ENCODE measurements at regions not wholly inside any gene's neighbourhood (a gene's known extent, or its start where the extent isn't known, plus 50 kb on each side); places are given as distances from the start of the nearest gene placed in this dataset.
"Not testable (repeated sequence)": the region's sequence is repeated elsewhere in the genome, so short reads cannot be mapped to it uniquely, and the experiment has no call there.

- H3K36me3 ChIP-seq (ENCODE audit: control insufficient read depth, insufficient read depth, low read length), result no peaks in the 10 kb centered on the region
- no TSS peak for BruUV-seq (replicated peaks)
- H3K27ac Mint-ChIP-seq (ENCODE audit: unreplicated experiment), result no peak overlapping the region
- TF ChIP-seq CTCF (IDR thresholded peaks at IDR 0.05; ENCODE audit: insufficient read depth in 1 of 2, low read depth in 1 of 2, low read length in 1 of 2, severe bottlenecking in 1 of 2, unreplicated experiment in 1 of 2), result no peak
- no peaks in the 10 kb centered on the region for H3K9me3 Mint-ChIP-seq (ENCODE audit: unreplicated experiment)
- intact Hi-C loops (cut with micrococcal nuclease; ENCODE audit: unreplicated experiment), result no loop called here
- no peaks in the 10 kb centered on the region for H3K27me3 Mint-ChIP-seq (ENCODE audit: insufficient read depth, unreplicated experiment)
- H3K4me3 Mint-ChIP-seq (ENCODE audit: unreplicated experiment), result no peak overlapping the region
- CTCF ChIA-PET, result no interaction called here
- no peaks in the 10 kb centered on the region for H3K36me3 Mint-ChIP-seq (ENCODE audit: insufficient read depth, unreplicated experiment)
- H3K9me3 ChIP-seq, result no peaks in the 10 kb centered on the region
- DNase-seq, result no peak
- no peaks in the 10 kb centered on the region for H3K4me1 Mint-ChIP-seq (ENCODE audit: low read depth, unreplicated experiment)
- H3K4me1 ChIP-seq, result no peaks in the 10 kb centered on the region
- POLR2A ChIA-PET, result no interaction called here
- no peaks in the 10 kb centered on the region for H3K27me3 ChIP-seq (replicated peaks; ENCODE audit: control insufficient read depth, insufficient read depth, low read length)
- no peak overlapping the region for H3K4me3 ChIP-seq (ENCODE audit: low read depth, low read length)
Measured at GRCh38 chr1:118811156-118811555, 177.0 kb downstream of the TBX15 start.

- POLR2A ChIA-PET, result no interaction called here
- no peaks in the 10 kb centered on the region for H3K4me1 ChIP-seq
- no peak overlapping the region for H3K4me3 Mint-ChIP-seq (ENCODE audit: unreplicated experiment)
- no peaks in the 10 kb centered on the region for H3K9me3 ChIP-seq
- H3K36me3 ChIP-seq (ENCODE audit: control insufficient read depth, insufficient read depth, low read length), result no peaks in the 10 kb centered on the region
- H3K27me3 Mint-ChIP-seq (ENCODE audit: insufficient read depth, unreplicated experiment), result no peaks in the 10 kb centered on the region
- no peak for TF ChIP-seq CTCF (IDR thresholded peaks at IDR 0.05; ENCODE audit: insufficient read depth in 1 of 2, low read depth in 1 of 2, low read length in 1 of 2, severe bottlenecking in 1 of 2, unreplicated experiment in 1 of 2)
- H3K9me3 Mint-ChIP-seq (ENCODE audit: unreplicated experiment), result no peaks in the 10 kb centered on the region
- H3K27ac Mint-ChIP-seq (ENCODE audit: unreplicated experiment), result no peak overlapping the region
- intact Hi-C loops (cut with micrococcal nuclease; ENCODE audit: unreplicated experiment), result no loop called here
- H3K4me3 ChIP-seq (ENCODE audit: low read depth, low read length), result no peak overlapping the region
- H3K4me1 Mint-ChIP-seq (ENCODE audit: low read depth, unreplicated experiment), result no peaks in the 10 kb centered on the region
- H3K27me3 ChIP-seq (replicated peaks; ENCODE audit: control insufficient read depth, insufficient read depth, low read length), result no peaks in the 10 kb centered on the region
- no peaks in the 10 kb centered on the region for H3K36me3 Mint-ChIP-seq (ENCODE audit: insufficient read depth, unreplicated experiment)
- no peak for DNase-seq
- CTCF ChIA-PET, result interaction anchor here (0.6 kb wide), 1 partner anchor 199 kb away, joined by 5 read pairs; no protein-coding TSS in a partner anchor
- no TSS peak for BruUV-seq (replicated peaks)
Measured at GRCh38 chr1:118809586-118809985, 178.6 kb downstream of the TBX15 start.

GRCh38 chr1:118803128-118803527, 185.0 kb downstream of the TBX15 start:
- H3K4me3 ChIP-seq (ENCODE audit: low read depth, low read length); H3K9me3 ChIP-seq; H3K27ac Mint-ChIP-seq (ENCODE audit: unreplicated experiment); H3K36me3 Mint-ChIP-seq (ENCODE audit: insufficient read depth, unreplicated experiment); H3K27me3 Mint-ChIP-seq (ENCODE audit: insufficient read depth, unreplicated experiment); H3K4me3 Mint-ChIP-seq (ENCODE audit: unreplicated experiment); DNase-seq; intact Hi-C loops (cut with micrococcal nuclease; ENCODE audit: unreplicated experiment); H3K27me3 ChIP-seq (replicated peaks; ENCODE audit: control insufficient read depth, insufficient read depth, low read length); CTCF ChIA-PET; H3K4me1 Mint-ChIP-seq (ENCODE audit: low read depth, unreplicated experiment); H3K36me3 ChIP-seq (ENCODE audit: control insufficient read depth, insufficient read depth, low read length); POLR2A ChIA-PET; BruUV-seq (replicated peaks); H3K4me1 ChIP-seq; H3K9me3 Mint-ChIP-seq (ENCODE audit: unreplicated experiment): not testable (repeated sequence)

- no peak for DNase-seq
- H3K4me3 Mint-ChIP-seq (ENCODE audit: unreplicated experiment), result no peak overlapping the region
- no peak overlapping the region for H3K27ac Mint-ChIP-seq (ENCODE audit: unreplicated experiment)
- intact Hi-C loops (cut with micrococcal nuclease; ENCODE audit: unreplicated experiment), result no loop called here
- H3K4me3 ChIP-seq (ENCODE audit: low read depth, low read length), result no peak overlapping the region
- H3K36me3 ChIP-seq (ENCODE audit: control insufficient read depth, insufficient read depth, low read length), result no peaks in the 10 kb centered on the region
- ChIA-PET CTCF (no interaction called here), POLR2A (no interaction called here)
- H3K27me3 ChIP-seq (replicated peaks; ENCODE audit: control insufficient read depth, insufficient read depth, low read length), result no peaks in the 10 kb centered on the region; the same call in 1 of the 2 replicates
- no peaks in the 10 kb centered on the region for H3K9me3 ChIP-seq
- peaks cover 3% of the 10 kb centered on the region for H3K27me3 Mint-ChIP-seq (ENCODE audit: insufficient read depth, unreplicated experiment)
- no TSS peak for BruUV-seq (replicated peaks)
- H3K9me3 Mint-ChIP-seq (ENCODE audit: unreplicated experiment), result no peaks in the 10 kb centered on the region
- no peaks in the 10 kb centered on the region for H3K4me1 Mint-ChIP-seq (ENCODE audit: low read depth, unreplicated experiment)
- no peaks in the 10 kb centered on the region for H3K36me3 Mint-ChIP-seq (ENCODE audit: insufficient read depth, unreplicated experiment)
- TF ChIP-seq CTCF (IDR thresholded peaks at IDR 0.05; ENCODE audit: insufficient read depth in 1 of 2, low read depth in 1 of 2, low read length in 1 of 2, severe bottlenecking in 1 of 2, unreplicated experiment in 1 of 2), result no peak
- H3K4me1 ChIP-seq, result no peaks in the 10 kb centered on the region
Measured at GRCh38 chr1:118791094-118791691, 196.9 kb downstream of the TBX15 start.
